HepG2 (cell line): ENCODE measurements at regions not wholly inside any gene's neighbourhood (a gene's known extent, or its start where the extent isn't known, plus 50 kb on each side); places are given as distances from the start of the nearest gene placed in this dataset.
A peak's percentile ranks its signal among the peaks of the same experiment; 100 is the strongest.

Experiments
- ATAC-seq: fragments of 200-7000 bp; cut with Tn5 transposase; 3 replicates; pipeline ENCODE4 v1.9.1; 2020; ENCODE audit warnings: mild to moderate bottlenecking, moderate library complexity
- BruUV-seq: library from RNA; stranded (reverse); fragments of 400-500 nt; replicated peaks from 2 replicates; lab custom pipeline; 2021; lab: Mats Ljungman, UMichigan
- CTCF ChIA-PET: fragments of 300-600 bp; formaldehyde crosslinking; extraction: SDS; loops from one replicate; lab custom pipeline; 2021; ENCODE audit warnings: low total read pairs, inconsistent platforms, low intra/inter-chr PET ratio; lab: Yijun Ruan, JAX
- POLR2A ChIA-PET: fragments of 350-600 bp; sonication (Branson Sonifier 250); formaldehyde crosslinking; loops from one replicate; lab custom pipeline; 2020; ENCODE audit warnings: antibody characterized with exemption, inconsistent platforms; lab: Yijun Ruan, JAX
- DNase-seq: peaks from one replicate; pipeline ENCODE4 v3.0.0-alpha.2; 2015; ENCODE audit warnings: low spot score
- FAIRE-seq: peaks from 3 replicates; lab custom pipeline; 2011; peaks lifted over from hg19 to GRCh38; lab: Jason Lieb, UNC
- H2AFZ ChIP-seq: one replicate; pipeline ENCODE4 v1.6.1; 2011; ENCODE audit warnings: low read length, inconsistent platforms
- H3K27ac ChIP-seq: fragments of 300-600 bp; 3 replicates; pipeline ENCODE4 v1.8.0; 2011; ENCODE audit warnings: mixed run types, mild to moderate bottlenecking, mixed read lengths, low read length, inconsistent platforms; ENCODE audit not compliant: insufficient read depth; ENCODE audit errors: extremely low read length
- H3K27me3 ChIP-seq, 2 experiments: fragments of 200-600 bp in 1 of 2; 2 replicates in 1 of 2; 3 replicates in 1 of 2; pipeline versions ENCODE4 v1.6.0 to v1.8.0; 2011; ENCODE audit warnings: low read length in 2 of 2, mild to moderate bottlenecking in 2 of 2, moderate library complexity in 2 of 2, inconsistent platforms in 1 of 2; ENCODE audit not compliant: insufficient read depth in 2 of 2, control insufficient read depth in 1 of 2
- H3K36me3 ChIP-seq, 2 experiments: fragments of 200-600 bp in 1 of 2; replicated peaks in 1 of 2; 2 replicates in 1 of 2; 3 replicates in 1 of 2; pipeline versions ENCODE4 v1.5.1 to v1.8.0; 2011; ENCODE audit warnings: low read length in 2 of 2, inconsistent platforms in 1 of 2; ENCODE audit not compliant: insufficient read depth in 2 of 2, control insufficient read depth in 1 of 2
- H3K4me1 ChIP-seq: 2 replicates; pipeline ENCODE4 v1.5.1; 2012; ENCODE audit warnings: low read length, inconsistent platforms; ENCODE audit not compliant: insufficient read depth
- H3K4me2 ChIP-seq: 2 replicates; pipeline ENCODE4 v1.6.0; 2011; ENCODE audit warnings: low read depth, low read length, inconsistent platforms
- H3K4me3 ChIP-seq, 3 experiments: fragments of 200-600 bp in 1 of 3; sonication (generic), shearing (Covaris generic) in 1 of 3; replicated peaks in 1 of 3; 2 replicates each; pipeline ENCODE4 v1.5.1; 2011 to 2016; ENCODE audit warnings: low read length in 3 of 3, inconsistent platforms in 2 of 3, low read depth in 2 of 3, mild to moderate bottlenecking in 2 of 3, control low read depth in 1 of 3, mixed read lengths in 1 of 3; ENCODE audit not compliant: insufficient read depth in 1 of 3
- H3K79me2 ChIP-seq: one replicate; pipeline ENCODE4 v1.6.1; 2011; ENCODE audit warnings: low read length, inconsistent platforms; ENCODE audit not compliant: insufficient read depth
- H3K9ac ChIP-seq: 2 replicates; pipeline ENCODE4 v1.6.0; 2011; ENCODE audit warnings: mild to moderate bottlenecking, low read depth, low read length, inconsistent platforms; ENCODE audit not compliant: insufficient read depth
- H3K9me3 ChIP-seq: 2 replicates; pipeline ENCODE4 v1.5.1; 2012; ENCODE audit warnings: mild to moderate bottlenecking, low read length
- H4K20me1 ChIP-seq: 2 replicates; pipeline ENCODE4 v1.6.0; 2011; ENCODE audit warnings: inconsistent platforms, mild to moderate bottlenecking, low read length, moderate library complexity; ENCODE audit not compliant: insufficient read depth
- AHR ChIP-seq: IDR thresholded peaks from 2 replicates; pipeline ENCODE4 v1.6.1; 2018; ENCODE audit warnings: missing genetic modification reagents, missing compliant biosample characterization
- ERF ChIP-seq: IDR thresholded peaks from 2 replicates; pipeline ENCODE4 v1.6.1; 2018; ENCODE audit warnings: missing biosample characterization, missing genetic modification reagents
- FOXC1 ChIP-seq: sonication (generic); formaldehyde crosslinking; IDR thresholded peaks from 2 replicates; pipeline ENCODE4 v1.8.0; 2022; ENCODE audit warnings: mild to moderate bottlenecking, missing genetic modification reagents, borderline replicate concordance
- MTA3 ChIP-seq: sonication (generic); formaldehyde crosslinking; IDR thresholded peaks from 2 replicates; pipeline ENCODE4 v1.4.0; 2020; ENCODE audit warnings: missing genetic modification reagents
- SMYD3 ChIP-seq: sonication (generic); formaldehyde crosslinking; IDR thresholded peaks from 2 replicates; pipeline ENCODE4 v1.8.1; 2023; ENCODE audit warnings: mild to moderate bottlenecking, missing genetic modification reagents
- ZBTB10 ChIP-seq: sonication (generic); formaldehyde crosslinking; IDR thresholded peaks from 2 replicates; pipeline ENCODE4 v1.4.0; 2020; ENCODE audit warnings: missing genetic modification reagents, borderline replicate concordance
- ZFP1 ChIP-seq: IDR thresholded peaks from 2 replicates; pipeline ENCODE4 v1.6.1; 2016
- ZNF446 ChIP-seq: sonication (generic); formaldehyde crosslinking; IDR thresholded peaks from 2 replicates; pipeline ENCODE4 v1.5.0; 2020; ENCODE audit warnings: mild to moderate bottlenecking, missing genetic modification reagents
- WGBS: methylation state at CpG from one replicate; pipeline ENCODE4 v1.1.6; 2017; ENCODE audit warnings: low lambda C conversion rate; 5-methylcytosine and 5-hydroxymethylcytosine counted together
- in situ Hi-C: cut with HindIII; loops from 2 replicates; pipeline ENCODE4 v1.10.0; 2017; ENCODE audit warnings: low pct_unique_long_range_greater_than_20kb; ENCODE audit not compliant: extremely low pct_ligation_motif_present
- intact Hi-C: fragments of 100-400 bp; cut with micrococcal nuclease; formaldehyde crosslinking; loops from one replicate; pipeline ENCODE4 v1.10.0; 2022; ENCODE audit not compliant: unreplicated experiment
- TF ChIP-seq, protein P1 (sequence below): sonication (generic); formaldehyde crosslinking; IDR thresholded peaks from 2 replicates; pipeline ENCODE4 v1.4.0; 2020; ENCODE audit warnings: mild to moderate bottlenecking, missing genetic modification reagents
- TF ChIP-seq, protein P2 (sequence below), 2 experiments: sonication (generic) in 1 of 2; formaldehyde crosslinking in 1 of 2; IDR thresholded peaks; 2 replicates each; pipeline versions ENCODE4 v1.4.0 to v1.6.1; 2018 to 2020; ENCODE audit warnings: missing genetic modification reagents in 2 of 2, borderline replicate concordance in 1 of 2, low read depth in 1 of 2, mild to moderate bottlenecking in 1 of 2, missing biosample characterization in 1 of 2
- TF ChIP-seq, protein P3 (sequence below): sonication (generic); formaldehyde crosslinking; IDR thresholded peaks from 2 replicates; pipeline ENCODE4 v1.5.0; 2020; ENCODE audit warnings: missing genetic modification reagents
- TF ChIP-seq, protein P4 (sequence below): conservative IDR thresholded peaks from 2 replicates; pipeline ENCODE4 v1.6.1; 2018; ENCODE audit warnings: missing genetic modification reagents

DNA sequence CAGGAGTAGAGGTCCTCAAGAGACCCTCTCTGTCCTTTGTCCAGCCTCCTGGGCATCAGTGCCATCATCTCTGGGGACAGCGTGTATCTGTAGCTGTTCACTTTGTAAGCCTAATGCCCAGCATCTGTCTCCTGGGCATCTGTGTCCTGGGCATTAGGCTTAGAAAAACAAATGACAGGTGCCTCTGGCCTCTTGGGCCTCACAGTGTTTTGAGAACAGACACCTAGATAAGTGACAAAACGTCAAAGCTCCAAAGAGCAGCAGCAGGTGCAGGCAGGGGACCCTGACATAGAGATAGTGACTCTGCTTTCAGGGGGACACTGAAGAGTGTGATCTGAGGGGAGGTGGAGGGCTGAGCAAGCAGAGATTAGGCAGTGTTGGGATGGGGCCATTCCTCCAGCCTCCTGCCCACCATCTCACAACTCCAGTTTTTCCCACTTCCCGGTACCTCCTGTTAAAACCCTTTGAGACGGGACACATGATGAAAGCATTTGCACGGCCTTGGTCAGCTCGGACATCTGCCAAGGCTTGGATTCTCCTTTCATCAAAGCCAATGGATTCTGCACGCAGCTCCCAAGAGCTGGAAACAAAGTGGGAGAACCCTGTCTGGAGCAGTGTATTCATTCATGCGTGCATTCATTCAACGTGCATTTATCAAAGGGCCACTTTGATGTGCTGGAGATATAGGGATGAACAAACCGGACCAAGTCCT is 55.5 kb upstream of the CD93 start:
- 0 out of 5 replicates have a peak, but pooled peaks cover 2 to 10% of the 10 kb centered on the region in 2 experiments for H3K27me3 ChIP-seq
- no peaks in the 10 kb centered on the region for H3K36me3 ChIP-seq
- intact Hi-C loops = no loop called here
- FAIRE-seq (no peak), DNase-seq (peak; percentile 35), ATAC-seq (no peak)
- H3K4me3 ChIP-seq = no peak overlapping the region
- no peak overlapping the region for H3K9ac ChIP-seq
- peaks cover 14% of the 10 kb centered on the region for H3K4me1 ChIP-seq
- no peak overlapping the region for H3K27ac ChIP-seq
- no peaks in the 10 kb centered on the region for H3K79me2 ChIP-seq
- H3K4me2 ChIP-seq = no peak overlapping the region
- no peak overlapping the region for H2AFZ ChIP-seq
- in situ Hi-C loops = no loop called here
- H3K9me3 ChIP-seq = no peaks in the 10 kb centered on the region
- no peaks in the 10 kb centered on the region for H4K20me1 ChIP-seq
- no TSS peak for BruUV-seq
- ChIA-PET CTCF (no interaction called here), POLR2A (no interaction called here)
- 28% methylated on average over 10 of the region's 10 CpGs for WGBS
- TF ChIP-seq, protein P1, sequence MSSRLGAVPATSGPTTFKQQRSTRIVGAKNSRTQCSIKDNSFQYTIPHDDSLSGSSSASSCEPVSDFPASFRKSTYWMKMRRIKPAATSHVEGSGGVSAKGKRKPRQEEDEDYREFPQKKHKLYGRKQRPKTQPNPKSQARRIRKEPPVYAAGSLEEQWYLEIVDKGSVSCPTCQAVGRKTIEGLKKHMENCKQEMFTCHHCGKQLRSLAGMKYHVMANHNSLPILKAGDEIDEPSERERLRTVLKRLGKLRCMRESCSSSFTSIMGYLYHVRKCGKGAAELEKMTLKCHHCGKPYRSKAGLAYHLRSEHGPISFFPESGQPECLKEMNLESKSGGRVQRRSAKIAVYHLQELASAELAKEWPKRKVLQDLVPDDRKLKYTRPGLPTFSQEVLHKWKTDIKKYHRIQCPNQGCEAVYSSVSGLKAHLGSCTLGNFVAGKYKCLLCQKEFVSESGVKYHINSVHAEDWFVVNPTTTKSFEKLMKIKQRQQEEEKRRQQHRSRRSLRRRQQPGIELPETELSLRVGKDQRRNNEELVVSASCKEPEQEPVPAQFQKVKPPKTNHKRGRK = no peak
- TF ChIP-seq AHR (CRISPR knock-in tag) (no peak), SMYD3 (no peak), ZFP1 (CRISPR knock-in tag) (no peak), MTA3 (CRISPR knock-in tag) (no peak), ERF (CRISPR knock-in tag) (no peak), ZNF446 (no peak), ZBTB10 (CRISPR knock-in tag) (no peak), FOXC1 (CRISPR knock-in tag) (no peak)
- TF ChIP-seq, protein P2, sequence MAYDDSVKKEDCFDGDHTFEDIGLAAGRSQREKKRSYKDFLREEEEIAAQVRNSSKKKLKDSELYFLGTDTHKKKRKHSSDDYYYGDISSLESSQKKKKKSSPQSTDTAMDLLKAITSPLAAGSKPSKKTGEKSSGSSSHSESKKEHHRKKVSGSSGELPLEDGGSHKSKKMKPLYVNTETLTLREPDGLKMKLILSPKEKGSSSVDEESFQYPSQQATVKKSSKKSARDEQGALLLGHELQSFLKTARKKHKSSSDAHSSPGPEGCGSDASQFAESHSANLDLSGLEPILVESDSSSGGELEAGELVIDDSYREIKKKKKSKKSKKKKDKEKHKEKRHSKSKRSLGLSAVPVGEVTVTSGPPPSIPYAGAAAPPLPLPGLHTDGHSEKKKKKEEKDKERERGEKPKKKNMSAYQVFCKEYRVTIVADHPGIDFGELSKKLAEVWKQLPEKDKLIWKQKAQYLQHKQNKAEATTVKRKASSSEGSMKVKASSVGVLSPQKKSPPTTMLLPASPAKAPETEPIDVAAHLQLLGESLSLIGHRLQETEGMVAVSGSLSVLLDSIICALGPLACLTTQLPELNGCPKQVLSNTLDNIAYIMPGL (CRISPR knock-in tag; IDR thresholded peaks at IDR 0.05; ENCODE audit: borderline replicate concordance in 1 of 2, low read depth in 1 of 2) = no peak
- TF ChIP-seq, protein P3, sequence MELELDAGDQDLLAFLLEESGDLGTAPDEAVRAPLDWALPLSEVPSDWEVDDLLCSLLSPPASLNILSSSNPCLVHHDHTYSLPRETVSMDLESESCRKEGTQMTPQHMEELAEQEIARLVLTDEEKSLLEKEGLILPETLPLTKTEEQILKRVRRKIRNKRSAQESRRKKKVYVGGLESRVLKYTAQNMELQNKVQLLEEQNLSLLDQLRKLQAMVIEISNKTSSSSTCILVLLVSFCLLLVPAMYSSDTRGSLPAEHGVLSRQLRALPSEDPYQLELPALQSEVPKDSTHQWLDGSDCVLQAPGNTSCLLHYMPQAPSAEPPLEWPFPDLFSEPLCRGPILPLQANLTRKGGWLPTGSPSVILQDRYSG (CRISPR knock-in tag) = no peak
- TF ChIP-seq, protein P4, sequence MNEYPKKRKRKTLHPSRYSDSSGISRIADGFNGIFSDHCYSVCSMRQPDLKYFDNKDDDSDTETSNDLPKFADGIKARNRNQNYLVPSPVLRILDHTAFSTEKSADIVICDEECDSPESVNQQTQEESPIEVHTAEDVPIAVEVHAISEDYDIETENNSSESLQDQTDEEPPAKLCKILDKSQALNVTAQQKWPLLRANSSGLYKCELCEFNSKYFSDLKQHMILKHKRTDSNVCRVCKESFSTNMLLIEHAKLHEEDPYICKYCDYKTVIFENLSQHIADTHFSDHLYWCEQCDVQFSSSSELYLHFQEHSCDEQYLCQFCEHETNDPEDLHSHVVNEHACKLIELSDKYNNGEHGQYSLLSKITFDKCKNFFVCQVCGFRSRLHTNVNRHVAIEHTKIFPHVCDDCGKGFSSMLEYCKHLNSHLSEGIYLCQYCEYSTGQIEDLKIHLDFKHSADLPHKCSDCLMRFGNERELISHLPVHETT = no peak
